Peyer's patch (tissue), 4 donors: ENCODE measurements at regions not wholly inside any gene's neighbourhood (a gene's known extent, or its start where the extent isn't known, plus 50 kb on each side); places are given as distances from the start of the nearest gene placed in this dataset.

ENCODE experiments used
- DNase-seq, 3 donors: peaks; one replicate each; pipeline ENCODE4 v3.0.0-alpha.2; 2017 to 2019
- H3K27ac ChIP-seq, 4 donors: fragments of 200-600 bp; sonication (generic); one replicate each; pipeline ENCODE4 v1.5.1; 2016 to 2019
- H3K27me3 ChIP-seq, 2 donors: fragments of 200-600 bp; sonication (generic); one replicate each; pipeline ENCODE4 v1.5.1; 2019
- H3K36me3 ChIP-seq, 3 donors: fragments of 200-600 bp; sonication (generic); one replicate each; pipeline ENCODE4 v1.5.1; 2016 to 2019
- H3K4me1 ChIP-seq, 4 donors: fragments of 200-600 bp; sonication (generic); one replicate each; pipeline ENCODE4 v1.5.1; 2016 to 2019
- H3K4me3 ChIP-seq, 4 donors: fragments of 200-600 bp; sonication (generic); 1 replicate in 3 of 4; 2 replicates in 1 of 4; pipeline ENCODE4 v1.5.1; 2016 to 2019; ENCODE audit warnings: mild to moderate bottlenecking in 1 of 4
- H3K9me3 ChIP-seq, 4 donors: fragments of 200-600 bp; sonication (generic); one replicate each; pipeline ENCODE4 v1.5.1; 2016 to 2019; ENCODE audit warnings: mild to moderate bottlenecking in 1 of 4
- POLR2A ChIP-seq, 2 donors: fragments of 450-650 bp; IDR thresholded peaks; one replicate each; pipeline ENCODE4 v1.5.1; 2017; ENCODE audit warnings: antibody characterized with exemption in 2 of 2, mild to moderate bottlenecking in 2 of 2, moderate library complexity in 2 of 2
- TF ChIP-seq, protein P1 (sequence below), 6 experiments: fragments of 450-650 bp in 4 of 6; fragments of 200-600 bp in 2 of 6; sonication (generic) in 1 of 6; IDR thresholded peaks; one replicate each; pipeline ENCODE4 v1.5.1; 2017 to 2019; ENCODE audit warnings: antibody characterized with exemption in 6 of 6, mild to moderate bottlenecking in 3 of 6, moderate library complexity in 1 of 6

DNA sequence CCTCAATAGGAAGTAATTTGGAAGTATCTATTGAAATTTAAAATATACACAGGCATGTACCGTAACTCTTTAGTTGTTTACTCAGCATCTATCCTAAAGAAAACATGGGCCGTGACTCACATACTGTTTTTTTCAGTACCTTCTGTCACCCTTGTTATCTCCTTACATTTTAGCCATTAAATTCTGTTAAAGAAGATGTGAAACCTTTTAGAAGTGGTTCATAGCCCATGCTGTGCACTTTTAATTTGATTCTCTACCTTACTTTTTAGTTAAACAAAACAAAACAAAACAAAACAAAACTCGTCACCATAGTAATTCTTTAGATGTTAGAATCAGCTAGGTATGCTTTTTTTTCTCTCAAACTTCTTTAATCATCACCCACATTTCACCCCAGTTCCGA lies 494.4 kb upstream of the RGS6 start:
- Histone ChIP-seq H3K27ac (no peak overlapping the region), H3K27me3 (no peaks in the 10 kb centered on the region), H3K9me3 (no peaks in the 10 kb centered on the region), H3K4me3 (no peak overlapping the region), H3K4me1 (peaks cover 0 to 13% (median 0%) of the 10 kb centered on the region in 4 donors), H3K36me3 (no peaks in the 10 kb centered on the region)
- no peak for DNase-seq
- TF ChIP-seq, protein P1, sequence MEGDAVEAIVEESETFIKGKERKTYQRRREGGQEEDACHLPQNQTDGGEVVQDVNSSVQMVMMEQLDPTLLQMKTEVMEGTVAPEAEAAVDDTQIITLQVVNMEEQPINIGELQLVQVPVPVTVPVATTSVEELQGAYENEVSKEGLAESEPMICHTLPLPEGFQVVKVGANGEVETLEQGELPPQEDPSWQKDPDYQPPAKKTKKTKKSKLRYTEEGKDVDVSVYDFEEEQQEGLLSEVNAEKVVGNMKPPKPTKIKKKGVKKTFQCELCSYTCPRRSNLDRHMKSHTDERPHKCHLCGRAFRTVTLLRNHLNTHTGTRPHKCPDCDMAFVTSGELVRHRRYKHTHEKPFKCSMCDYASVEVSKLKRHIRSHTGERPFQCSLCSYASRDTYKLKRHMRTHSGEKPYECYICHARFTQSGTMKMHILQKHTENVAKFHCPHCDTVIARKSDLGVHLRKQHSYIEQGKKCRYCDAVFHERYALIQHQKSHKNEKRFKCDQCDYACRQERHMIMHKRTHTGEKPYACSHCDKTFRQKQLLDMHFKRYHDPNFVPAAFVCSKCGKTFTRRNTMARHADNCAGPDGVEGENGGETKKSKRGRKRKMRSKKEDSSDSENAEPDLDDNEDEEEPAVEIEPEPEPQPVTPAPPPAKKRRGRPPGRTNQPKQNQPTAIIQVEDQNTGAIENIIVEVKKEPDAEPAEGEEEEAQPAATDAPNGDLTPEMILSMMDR (IDR thresholded peaks at IDR 0.05) = no peak
- TF ChIP-seq POLR2A (IDR thresholded peaks at IDR 0.05) = no peak

DNA sequence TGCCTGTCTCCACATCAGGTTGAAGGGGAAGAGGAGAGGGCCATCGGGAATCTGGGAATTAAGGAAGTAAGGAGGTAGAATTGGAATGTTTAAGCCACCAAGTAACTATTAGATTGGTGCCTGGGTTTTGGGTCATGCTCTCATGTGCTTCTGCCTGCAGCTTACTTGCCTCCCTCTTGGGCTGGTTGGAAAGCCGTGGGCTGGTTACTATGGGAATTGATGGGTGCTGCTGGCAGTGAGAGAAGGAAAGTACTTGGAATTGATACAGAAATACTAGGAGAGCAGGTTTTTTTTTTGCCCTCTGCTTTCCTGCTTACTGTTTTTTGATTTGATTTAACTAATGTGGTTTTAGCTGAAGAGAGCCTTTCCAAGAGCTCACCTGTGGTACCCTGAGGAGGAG lies 493.5 kb upstream of the RGS6 start:
- Histone ChIP-seq H3K4me1 (peaks cover 0 to 13% (median 0%) of the 10 kb centered on the region in 4 donors), H3K27me3 (no peaks in the 10 kb centered on the region), H3K4me3 (no peak overlapping the region), H3K36me3 (no peaks in the 10 kb centered on the region), H3K27ac (no peak overlapping the region), H3K9me3 (no peaks in the 10 kb centered on the region)
- TF ChIP-seq POLR2A (IDR thresholded peaks at IDR 0.05) = no peak
- TF ChIP-seq, protein P1 (IDR thresholded peaks at IDR 0.05) = no peak
- no peak for DNase-seq

DNA sequence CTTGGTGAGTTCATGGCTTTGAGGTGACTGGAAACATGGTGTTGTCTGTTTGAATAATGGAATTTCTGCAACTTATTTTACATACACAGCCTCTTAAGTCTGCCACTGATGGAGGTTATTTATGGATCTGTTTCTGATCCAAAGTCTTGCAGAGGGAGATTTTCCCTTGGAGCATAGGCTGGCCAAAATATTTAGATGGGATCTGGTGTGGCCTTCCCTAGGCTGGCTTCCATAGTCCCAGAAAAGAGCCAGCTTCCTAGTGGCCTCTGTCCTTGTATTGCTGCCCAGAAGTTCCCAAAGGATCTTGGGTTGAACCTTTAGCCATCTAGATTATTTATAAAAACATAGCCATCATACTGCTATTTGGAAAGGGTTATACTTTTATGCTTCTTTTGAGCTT lies 491.1 kb upstream of the RGS6 start:
- no peak for TF ChIP-seq POLR2A (IDR thresholded peaks at IDR 0.05)
- TF ChIP-seq, protein P1 (IDR thresholded peaks at IDR 0.05) = no peak
- Histone ChIP-seq H3K36me3 (no peaks in the 10 kb centered on the region), H3K4me1 (peaks cover 0 to 13% (median 0%) of the 10 kb centered on the region in 4 donors)

DNA sequence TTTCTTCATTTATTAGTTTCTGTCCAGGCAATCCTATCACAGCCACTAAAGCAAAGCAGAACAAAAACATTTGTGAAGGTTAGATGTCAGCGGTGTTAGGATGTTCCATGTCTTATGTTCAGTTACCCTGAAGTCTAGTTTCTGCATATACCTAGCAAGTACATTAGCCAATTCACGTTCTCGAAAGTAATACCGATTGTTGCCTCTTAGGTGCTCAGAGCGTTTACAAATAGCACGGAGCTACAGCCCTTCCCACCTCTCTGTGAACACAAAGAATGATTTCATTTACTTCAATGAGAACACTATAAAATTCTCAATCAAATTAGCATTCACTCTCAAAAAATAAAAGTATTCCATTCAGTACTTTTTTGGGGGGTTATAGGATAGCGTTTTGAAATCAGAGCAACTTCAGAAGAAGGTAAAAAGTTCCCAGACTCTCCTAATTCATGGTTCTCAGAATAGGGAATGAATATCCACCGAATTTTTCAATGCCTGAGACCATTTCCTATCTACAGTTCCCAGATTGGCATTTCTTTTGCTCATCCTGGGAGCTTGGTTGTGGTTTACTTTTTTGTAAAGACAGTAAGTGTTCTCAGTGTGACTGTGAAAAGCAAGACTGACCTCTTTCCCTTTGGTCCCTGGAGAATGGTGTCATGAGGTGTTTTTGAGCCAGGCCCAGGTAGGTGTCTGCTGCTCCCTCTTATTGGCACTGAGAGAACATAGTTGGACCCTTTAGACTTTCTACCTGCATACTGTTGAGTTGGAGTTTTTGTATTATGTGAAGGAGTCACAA lies 488.0 kb upstream of the RGS6 start:
- Histone ChIP-seq H3K36me3 (no peaks in the 10 kb centered on the region), H3K27me3 (no peaks in the 10 kb centered on the region), H3K27ac (no peak overlapping the region), H3K4me1 (no peaks in the 10 kb centered on the region), H3K4me3 (no peak overlapping the region), H3K9me3 (no peaks in the 10 kb centered on the region)
- DNase-seq = no peak
- TF ChIP-seq, protein P1 (IDR thresholded peaks at IDR 0.05) = no peak
- TF ChIP-seq POLR2A (IDR thresholded peaks at IDR 0.05) = no peak

More for the DNA sequence above, 491.1 kb upstream of the RGS6 start:
- no peak overlapping the region for H3K4me3 ChIP-seq
- no peak for DNase-seq
- no peak overlapping the region for H3K27ac ChIP-seq
- H3K9me3 ChIP-seq = no peaks in the 10 kb centered on the region
- no peaks in the 10 kb centered on the region for H3K27me3 ChIP-seq

DNA sequence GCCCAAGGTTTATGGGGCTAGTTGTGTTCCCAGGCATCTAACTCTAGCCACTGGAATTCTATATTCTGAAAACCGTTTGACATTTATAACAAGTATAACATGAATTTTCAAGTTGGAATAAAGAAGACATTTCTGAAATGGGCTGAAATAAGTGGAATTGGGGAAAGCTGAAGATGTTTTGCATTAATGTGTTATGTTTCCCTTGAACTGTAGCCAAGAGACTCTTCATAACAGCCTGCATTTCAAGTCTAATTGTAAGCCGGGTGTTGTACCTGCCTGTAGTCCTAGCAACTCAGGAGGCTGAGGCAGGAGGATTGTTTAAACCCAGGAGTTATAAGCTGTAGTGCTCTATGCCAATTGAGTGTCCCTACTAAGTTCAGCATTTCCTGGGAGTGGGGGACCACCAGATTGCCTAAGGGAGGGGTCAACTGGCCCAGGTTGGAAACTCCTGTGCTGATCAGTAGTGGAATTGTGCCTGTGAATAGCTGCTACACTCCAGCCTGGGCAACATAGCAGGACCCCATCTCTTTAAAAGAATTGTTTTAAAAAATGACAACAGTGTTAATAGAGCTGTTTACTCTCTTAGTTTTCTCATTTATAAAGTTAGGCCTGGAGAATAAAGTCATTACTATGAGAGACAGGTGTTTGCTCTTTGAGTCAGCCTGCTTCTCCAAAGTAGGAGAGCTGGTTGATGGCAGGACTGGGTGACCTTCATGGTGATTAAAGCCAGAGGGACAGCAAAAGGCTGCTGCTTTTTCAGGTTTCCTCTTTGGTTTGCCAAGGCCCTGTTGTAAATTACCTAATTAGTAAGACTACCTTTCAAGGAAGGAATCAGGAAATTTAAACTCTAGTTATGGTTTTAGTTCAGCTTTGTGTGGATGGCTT lies 483.6 kb upstream of the RGS6 start:
- Histone ChIP-seq H3K27me3 (no peaks in the 10 kb centered on the region), H3K4me3 (no peak overlapping the region), H3K4me1 (no peaks in the 10 kb centered on the region), H3K9me3 (no peaks in the 10 kb centered on the region), H3K27ac (no peak overlapping the region), H3K36me3 (no peaks in the 10 kb centered on the region)
- TF ChIP-seq, protein P1 (IDR thresholded peaks at IDR 0.05) = no peak
- TF ChIP-seq POLR2A (IDR thresholded peaks at IDR 0.05) = no peak
- no peak for DNase-seq
